SK-N-SH (cell line): ENCODE measurements at regions not wholly inside any gene's neighbourhood (a gene's known extent, or its start where the extent isn't known, plus 50 kb on each side); places are given as distances from the start of the nearest gene placed in this dataset.
A peak's percentile ranks its signal among the peaks of the same experiment; 100 is the strongest.

Experiments
- CTCF ChIA-PET: fragments of 300-600, 350-600 bp; formaldehyde crosslinking; extraction: SDS; loops from one replicate; lab custom pipeline; 2021; lab: Yijun Ruan, JAX
- POLR2A ChIA-PET: fragments of 350-600 bp; sonication (Branson Sonifier 250); formaldehyde crosslinking; extraction: SDS; loops from one replicate; lab custom pipeline; 2020; ENCODE audit warnings: antibody characterized with exemption, inconsistent platforms; lab: Yijun Ruan, JAX
- DNase-seq: peaks from one replicate; pipeline ENCODE4 v3.0.0; 2012
- H2AFZ ChIP-seq: fragments of 200-600 bp; sonication (generic); 2 replicates; pipeline ENCODE4 v1.8.1; 2016; ENCODE audit warnings: antibody characterized with exemption, mild to moderate bottlenecking, low read depth
- H3F3A ChIP-seq: fragments of 200-600 bp; sonication (generic); replicated peaks from 2 replicates; pipeline ENCODE3; 2016; ENCODE audit warnings: antibody characterized with exemption, mild to moderate bottlenecking; ENCODE audit not compliant: insufficient read depth
- H3K27ac ChIP-seq, 2 experiments: fragments of 200-500 bp in 1 of 2; fragments of 200-600 bp in 1 of 2; sonication (Bioruptor generic) in 1 of 2; sonication (generic), shearing (Covaris generic) in 1 of 2; 2 replicates each; pipeline versions ENCODE4 v1.5.1 to v1.6.1; 2014 to 2016; ENCODE audit warnings: low read depth in 2 of 2, inconsistent platforms in 1 of 2, low read length in 1 of 2, mild to moderate bottlenecking in 1 of 2, mixed read lengths in 1 of 2
- H3K27me3 ChIP-seq: fragments of 200-600 bp; sonication (generic), shearing (Covaris generic); 2 replicates; pipeline ENCODE4 v1.6.1; 2016; ENCODE audit warnings: mixed run types; ENCODE audit not compliant: insufficient read depth
- H3K36me3 ChIP-seq, 2 experiments: fragments of 200-500 bp in 1 of 2; fragments of 200-600 bp in 1 of 2; sonication (Bioruptor generic) in 1 of 2; sonication (generic) in 1 of 2; replicated peaks in 1 of 2; 2 replicates each; pipeline versions ENCODE3 to v1.5.1; 2014 to 2016; ENCODE audit warnings: low read length in 1 of 2, mild to moderate bottlenecking in 1 of 2; ENCODE audit not compliant: insufficient read depth in 2 of 2, control insufficient read depth in 1 of 2
- H3K4me1 ChIP-seq, 2 experiments: fragments of 200-500 bp in 1 of 2; fragments of 200-600 bp in 1 of 2; sonication (Bioruptor generic) in 1 of 2; sonication (generic), shearing (Covaris generic) in 1 of 2; 2 replicates each; pipeline versions ENCODE4 v1.5.1 to v1.6.1; 2014 to 2016; ENCODE audit warnings: low read depth in 1 of 2, low read length in 1 of 2, mixed run types in 1 of 2; ENCODE audit not compliant: insufficient read depth in 2 of 2, control insufficient read depth in 1 of 2
- H3K4me2 ChIP-seq: fragments of 200-600 bp; sonication (generic), shearing (Covaris generic); 2 replicates; pipeline ENCODE4 v1.6.1; 2017; ENCODE audit warnings: mixed run types
- H3K4me3 ChIP-seq, 2 experiments: fragments of 200-500 bp in 1 of 2; fragments of 200-600 bp in 1 of 2; sonication (Bioruptor generic) in 1 of 2; sonication (generic), shearing (Covaris generic) in 1 of 2; 2 replicates each; pipeline versions ENCODE4 v1.5.1 to v1.8.1; 2014 to 2016; ENCODE audit warnings: low read depth in 2 of 2, inconsistent platforms in 1 of 2, low read length in 1 of 2, mild to moderate bottlenecking in 1 of 2, mixed read lengths in 1 of 2, moderate library complexity in 1 of 2
- H3K79me2 ChIP-seq: fragments of 200-600 bp; sonication (generic); 2 replicates; pipeline ENCODE4 v1.8.1; 2017; ENCODE audit warnings: mild to moderate bottlenecking; ENCODE audit not compliant: insufficient read depth
- H3K9ac ChIP-seq: fragments of 200-600 bp; sonication (generic); 2 replicates; pipeline ENCODE4 v1.6.1; 2017; ENCODE audit warnings: mixed run types
- H3K9me2 ChIP-seq: fragments of 200-600 bp; sonication (generic); 2 replicates; pipeline ENCODE4 v1.6.1; 2017; ENCODE audit warnings: mixed run types
- H3K9me3 ChIP-seq: fragments of 200-600 bp; sonication (generic); 2 replicates; pipeline ENCODE4 v1.6.1; 2017; ENCODE audit warnings: mixed run types, mild to moderate bottlenecking, moderate library complexity
- H4K20me1 ChIP-seq: fragments of 200-600 bp; sonication (generic); 2 replicates; pipeline ENCODE4 v1.6.1; 2017; ENCODE audit warnings: mild to moderate bottlenecking, mixed run types; ENCODE audit not compliant: insufficient read depth
- CHD2 ChIP-seq: fragments of 150-350 bp; IDR thresholded peaks from 2 replicates; pipeline ENCODE4 v1.6.1; 2018; ENCODE audit warnings: low read length; ENCODE audit not compliant: partially characterized antibody
- CTCF ChIP-seq: fragments of 200-600 bp; sonication (generic); IDR thresholded peaks from 2 replicates; pipeline ENCODE4 v1.6.1; 2017; ENCODE audit warnings: antibody characterized with exemption, mild to moderate bottlenecking, moderate library complexity
- ELF1 ChIP-seq: IDR thresholded peaks from 2 replicates; pipeline ENCODE4 v1.4.0; 2012
- EZH2phosphoT487 ChIP-seq: fragments of 200-600 bp; sonication (generic); IDR thresholded peaks from 2 replicates; pipeline ENCODE4 v1.6.1; 2017; ENCODE audit warnings: low read depth, mixed run types, mild to moderate bottlenecking, antibody characterized with exemption, moderate library complexity, borderline replicate concordance
- FOSL2 ChIP-seq: IDR thresholded peaks from 2 replicates; pipeline ENCODE4 v1.4.0; 2012; ENCODE audit warnings: low read depth, mild to moderate bottlenecking, moderate library complexity, borderline replicate concordance
- FOXJ3 ChIP-seq: sonication (generic); formaldehyde crosslinking; IDR thresholded peaks from 2 replicates; pipeline ENCODE4 v1.5.1; 2020; ENCODE audit warnings: mild to moderate bottlenecking, missing genetic modification reagents
- GABPA ChIP-seq: IDR thresholded peaks from 2 replicates; pipeline ENCODE4 v1.4.0; 2012; ENCODE audit warnings: low read depth, mild to moderate bottlenecking
- GATA2 ChIP-seq: sonication (generic); formaldehyde crosslinking; IDR thresholded peaks from 2 replicates; pipeline ENCODE4 v1.5.0; 2020; ENCODE audit warnings: mild to moderate bottlenecking, missing genetic modification reagents
- IRF3 ChIP-seq: fragments of 150-350 bp; IDR thresholded peaks from 2 replicates; pipeline ENCODE4 v1.6.1; 2016; ENCODE audit warnings: mild to moderate bottlenecking, low read depth, low read length
- JUND ChIP-seq: IDR thresholded peaks from 2 replicates; pipeline ENCODE4 v1.4.0; 2012
- MAX ChIP-seq: IDR thresholded peaks from 2 replicates; pipeline ENCODE4 v1.4.0; 2012; ENCODE audit warnings: low read depth
- MEF2A ChIP-seq: IDR thresholded peaks from 2 replicates; pipeline ENCODE4 v1.4.0; 2012; ENCODE audit warnings: low read depth, borderline replicate concordance
- MXI1 ChIP-seq: IDR thresholded peaks from 2 replicates; pipeline ENCODE4 v1.6.1; 2012; ENCODE audit warnings: mild to moderate bottlenecking, low read depth, low read length, improper control_type of control experiment
- NFIC ChIP-seq: IDR thresholded peaks from 2 replicates; pipeline ENCODE4 v1.4.0; 2012; ENCODE audit warnings: borderline replicate concordance
- NRF1 ChIP-seq: IDR thresholded peaks from 2 replicates; pipeline ENCODE4 v1.6.1; 2012; ENCODE audit warnings: low read depth, mild to moderate bottlenecking, low read length
- PBX3 ChIP-seq: IDR thresholded peaks from 2 replicates; pipeline ENCODE4; 2012
- POLR2AphosphoS5 ChIP-seq: IDR thresholded peaks from 2 replicates; pipeline ENCODE4 v1.6.1; 2012; ENCODE audit warnings: low read depth, low read length
- RCOR1 ChIP-seq: fragments of 150-350 bp; IDR thresholded peaks from 2 replicates; pipeline ENCODE4 v1.6.1; 2017; ENCODE audit warnings: antibody characterized with exemption, low read length
- RFX5 ChIP-seq: IDR thresholded peaks from 2 replicates; pipeline ENCODE4 v1.6.1; 2012; ENCODE audit warnings: mild to moderate bottlenecking, improper control_type of control experiment, low read length
- RXRA ChIP-seq: IDR thresholded peaks from 2 replicates; pipeline ENCODE4 v1.4.0; 2012; ENCODE audit warnings: low read depth, mild to moderate bottlenecking, borderline replicate concordance
- SIN3A ChIP-seq: IDR thresholded peaks from 2 replicates; pipeline ENCODE4 v1.6.1; 2012; ENCODE audit warnings: low read depth, mild to moderate bottlenecking, low read length, moderate library complexity, borderline replicate concordance
- TAF1 ChIP-seq: IDR thresholded peaks from 2 replicates; pipeline ENCODE4 v1.6.1; 2012; ENCODE audit warnings: low read depth, mild to moderate bottlenecking, low read length, moderate library complexity, borderline replicate concordance
- TEAD4 ChIP-seq: IDR thresholded peaks from 2 replicates; pipeline ENCODE4 v1.4.0; 2012; ENCODE audit warnings: mild to moderate bottlenecking, borderline replicate concordance; ENCODE audit not compliant: insufficient read depth
- USF2 ChIP-seq: fragments of 150-350 bp; IDR thresholded peaks from 2 replicates; pipeline ENCODE4 v1.6.1; 2017; ENCODE audit warnings: antibody characterized with exemption, low read length, low read depth, borderline replicate concordance
- YY1 ChIP-seq: IDR thresholded peaks from 2 replicates; pipeline ENCODE4 v1.4.0; 2012; ENCODE audit warnings: low read depth, mild to moderate bottlenecking
- ZBTB33 ChIP-seq: IDR thresholded peaks from 2 replicates; pipeline ENCODE4 v1.4.0; 2012; ENCODE audit warnings: low read depth, borderline replicate concordance

GRCh38 chr18:41870817-41871216 lies 84.2 kb upstream of the PIK3C3 start:
- no peaks in the 10 kb centered on the region for H4K20me1 ChIP-seq
- CTCF ChIA-PET = interaction anchor here (1.0 to 1.5 kb wide), 2 partner anchors 9 to 12 kb away, joined by 5 to 6 read pairs; no protein-coding TSS in a partner anchor
- peaks cover 0 to 27% of the 10 kb centered on the region in 2 experiments; a peak in 3 of 4 replicates for H3K4me1 ChIP-seq
- H3K27me3 ChIP-seq = no peaks in the 10 kb centered on the region
- no peak overlapping the region for H2AFZ ChIP-seq
- H3K79me2 ChIP-seq = no peaks in the 10 kb centered on the region
- H3K9me2 ChIP-seq = no peaks in the 10 kb centered on the region
- H3K9me3 ChIP-seq = no peaks in the 10 kb centered on the region
- POLR2A ChIA-PET = no interaction called here
- H3K27ac ChIP-seq = no peak overlapping the region
- H3K4me2 ChIP-seq = no peak overlapping the region
- no peak overlapping the region for H3K4me3 ChIP-seq
- no peak overlapping the region for H3K9ac ChIP-seq
- H3F3A ChIP-seq = peaks cover 7% of the 10 kb centered on the region
- DNase-seq = no peak
- no peaks in the 10 kb centered on the region for H3K36me3 ChIP-seq
- TF ChIP-seq MXI1 (no peak), CTCF (no peak), GABPA (no peak), NFIC (no peak), JUND (peak; percentile 46; the same call in 1 of the 2 replicates), YY1 (no peak), ZBTB33 (no peak), MEF2A (no peak), RFX5 (no peak), EZH2phosphoT487 (no peak), CHD2 (no peak), PBX3 (peak; percentile 73), TEAD4 (no peak), NRF1 (no peak), GATA2 (no peak), MAX (no peak), TAF1 (no peak), USF2 (no peak), ELF1 (no peak), RCOR1 (no peak), IRF3 (no peak), SIN3A (no peak), FOSL2 (peak; percentile 65; the same call in 1 of the 2 replicates), RXRA (no peak), FOXJ3 (CRISPR knock-in tag) (no peak), POLR2AphosphoS5 (no peak)
